K562 (cell line): ENCODE measurements at regions not wholly inside any gene's neighbourhood (a gene's known extent, or its start where the extent isn't known, plus 50 kb on each side); places are given as distances from the start of the nearest gene placed in this dataset.

Source experiments
- CHD4 ChIP-seq: fragments of 200-600 bp; sonication (generic); IDR thresholded peaks from 3 replicates; pipeline ENCODE4 v1.6.1; 2012; ENCODE audit warnings: low read depth, mild to moderate bottlenecking, mixed read lengths, low read length, inconsistent platforms; ENCODE audit not compliant: insufficient read depth, insufficient replicate concordance, poor library complexity, severe bottlenecking
- THRA ChIP-seq: fragments of 450-650 bp; IDR thresholded peaks from 2 replicates; pipeline ENCODE4 v1.6.1; 2017; ENCODE audit warnings: mild to moderate bottlenecking, moderate library complexity
- ZNF280A ChIP-seq: fragments of 450-650 bp; IDR thresholded peaks from 2 replicates; pipeline ENCODE4 v1.6.1; 2018; ENCODE audit warnings: mild to moderate bottlenecking, low read depth; ENCODE audit not compliant: partially characterized antibody
- ZNF318 ChIP-seq, 2 experiments: fragments of 450-650 bp; IDR thresholded peaks; 2 replicates each; pipeline ENCODE4 v1.6.1; 2016; ENCODE audit warnings: mild to moderate bottlenecking in 2 of 2, borderline replicate concordance in 1 of 2, low read depth in 1 of 2, moderate library complexity in 1 of 2
- ZNF407 ChIP-seq: fragments of 450-650 bp; IDR thresholded peaks from 2 replicates; pipeline ENCODE4 v1.6.1; 2016; ENCODE audit warnings: low read depth

GRCh38 chr16:85536411-85537330 lies 76.5 kb upstream of the GSE1 start (continued):
- no peak for TF ChIP-seq ZNF407
- TF ChIP-seq ZNF280A: no peak
- no peak for TF ChIP-seq CHD4
- no peak for TF ChIP-seq THRA
- TF ChIP-seq ZNF318 (IDR thresholded peaks at IDR 0.05; ENCODE audit: borderline replicate concordance in 1 of 2, low read depth in 1 of 2): no peak
